HG03045 (cell line): ENCODE measurements at regions not wholly inside any gene's neighbourhood (a gene's known extent, or its start where the extent isn't known, plus 50 kb on each side); places are given as distances from the start of the nearest gene placed in this dataset.
A peak's percentile ranks its signal among the peaks of the same experiment; 100 is the strongest.

Experiments used
- ATAC-seq: cut with Tn5 transposase; IDR thresholded peaks from one replicate; pipeline ENCODE4 v1.9.1; 2021; ENCODE audit warnings: mild to moderate bottlenecking, moderate library complexity; ENCODE audit not compliant: unreplicated experiment

GRCh38 chr5:40292006-40292405, 387.7 kb upstream of the PTGER4 start:
- no peak for ATAC-seq

DNA sequence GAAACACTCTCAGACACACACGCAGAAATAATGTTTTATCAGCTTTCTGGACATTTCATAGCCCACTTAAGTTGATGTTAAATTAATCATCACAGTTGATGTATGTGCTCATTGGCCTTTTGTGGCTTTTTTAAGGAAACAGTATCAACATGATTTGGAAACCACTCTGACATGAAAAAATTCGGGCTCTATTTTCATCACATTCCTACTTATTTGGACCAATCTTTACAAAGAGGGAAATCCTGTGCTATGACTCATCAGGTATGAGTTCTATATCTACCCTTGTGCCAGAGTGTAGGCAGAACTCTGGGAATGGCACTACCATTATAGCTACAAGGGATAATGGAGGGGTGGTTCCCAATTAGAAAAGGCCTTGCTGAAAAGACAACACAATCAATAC, 388.4 kb upstream of the PTGER4 start:
- ATAC-seq, result no peak

DNA sequence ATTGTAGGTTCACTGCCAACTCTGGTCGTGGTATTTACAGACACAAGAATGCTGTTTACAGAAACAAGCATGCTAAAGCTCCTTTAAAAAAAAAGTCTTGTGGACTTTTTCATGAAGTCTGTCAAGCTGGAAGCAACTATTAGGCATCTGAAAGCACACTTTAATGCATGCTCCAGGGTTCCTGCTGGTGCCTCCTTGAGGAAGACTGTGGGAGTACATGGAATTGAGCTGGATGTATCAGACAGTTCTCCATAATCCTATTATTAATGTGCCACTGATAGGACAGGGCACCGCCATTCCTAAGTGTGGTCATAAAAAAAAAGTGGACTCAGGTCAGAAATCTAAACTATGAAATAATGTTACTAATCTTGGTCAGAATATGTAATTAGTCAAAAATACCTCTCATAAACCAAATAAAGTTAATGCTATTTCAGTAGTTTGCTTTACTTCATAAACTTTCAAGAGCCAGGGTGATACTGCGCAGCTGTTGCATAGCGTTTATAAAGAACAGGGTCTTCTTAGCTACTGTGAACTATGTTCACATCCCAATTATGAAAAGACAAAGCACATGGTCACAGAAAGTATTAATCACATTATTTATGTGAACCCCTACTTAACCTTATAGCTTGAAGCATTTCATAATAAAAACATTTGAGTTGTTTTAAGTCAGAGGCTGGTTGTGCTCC, 390.8 kb upstream of the PTGER4 start:
- no peak for ATAC-seq

GRCh38 chr5:40284863-40285262, 394.9 kb upstream of the PTGER4 start:
- ATAC-seq, result no peak

DNA sequence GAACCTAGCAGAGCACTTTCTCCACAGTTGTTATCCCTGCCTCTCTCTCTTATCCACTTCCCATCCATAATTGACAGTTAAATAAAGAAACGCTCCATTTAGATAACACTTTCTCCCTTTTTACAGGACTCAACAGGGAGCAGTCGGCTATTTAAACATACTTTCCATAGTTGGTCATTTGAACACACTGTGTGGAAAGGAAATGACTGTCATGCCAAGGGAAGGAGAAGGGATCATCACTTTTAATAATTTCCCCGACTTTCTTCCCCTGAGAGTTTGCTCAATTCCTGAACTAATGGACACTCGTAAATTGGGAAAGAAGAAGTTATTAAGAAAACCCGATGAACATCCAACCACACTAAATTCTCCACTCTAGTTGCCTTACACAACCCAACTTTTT, 400.8 kb upstream of the PTGER4 start:
- no peak for ATAC-seq

DNA sequence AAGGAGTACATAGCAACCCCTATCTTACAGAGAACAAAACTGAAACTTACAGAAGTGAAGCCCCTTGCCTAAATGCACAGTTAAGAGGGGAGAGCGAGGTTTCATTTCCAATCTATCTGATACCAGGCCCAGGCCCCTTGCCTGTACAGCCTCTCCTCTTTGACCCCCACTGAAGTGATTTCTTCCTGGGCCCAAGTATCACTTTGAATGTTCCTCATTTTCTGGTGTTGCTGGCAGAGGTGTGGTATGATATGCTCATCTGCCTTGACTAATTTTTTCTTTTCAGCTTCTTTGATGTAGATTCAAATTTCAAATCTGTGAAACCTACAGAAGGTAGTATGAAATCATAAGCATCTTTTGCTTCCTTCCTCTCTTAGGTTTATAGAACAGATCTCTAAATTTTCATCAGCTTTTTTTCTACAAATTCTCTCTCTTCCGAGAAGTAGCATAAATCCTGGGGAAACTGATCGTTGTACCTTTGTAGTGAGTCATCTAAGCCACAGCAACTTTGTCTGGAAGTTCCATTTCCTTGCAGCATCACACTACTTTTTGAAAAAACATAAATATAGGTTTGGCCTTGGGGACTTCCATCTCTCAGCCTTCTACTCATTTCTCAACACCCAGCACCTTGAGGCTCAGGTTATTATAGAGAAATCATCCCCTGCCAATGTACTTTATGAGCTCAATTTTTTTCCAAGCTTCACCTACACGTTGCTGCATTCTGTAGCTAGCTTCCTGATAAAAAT, 402.4 kb upstream of the PTGER4 start:
- ATAC-seq, result peak; percentile 76

GRCh38 chr5:40276426-40277102, 403.2 kb upstream of the PTGER4 start:
- peak; percentile 5 for ATAC-seq

DNA sequence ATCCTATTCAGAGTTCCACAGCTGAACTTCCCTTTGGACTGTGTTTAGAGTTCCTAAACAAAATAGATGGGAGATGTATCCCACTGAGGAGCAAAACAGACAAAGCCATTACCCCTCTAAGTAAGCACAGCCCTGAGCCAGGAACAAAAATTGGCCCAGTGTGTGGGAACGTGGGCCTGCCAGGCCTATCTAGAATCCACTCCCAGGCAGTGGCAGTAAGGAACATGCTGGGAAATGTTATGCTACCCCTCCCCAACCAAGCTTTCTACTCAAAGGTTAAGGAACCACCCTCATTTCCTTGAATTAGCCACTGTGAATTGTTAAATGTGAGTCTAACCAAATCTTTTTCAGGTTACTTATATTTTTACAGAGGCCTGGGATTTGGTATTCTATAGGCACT, 405.1 kb upstream of the PTGER4 start:
- no peak for ATAC-seq

DNA sequence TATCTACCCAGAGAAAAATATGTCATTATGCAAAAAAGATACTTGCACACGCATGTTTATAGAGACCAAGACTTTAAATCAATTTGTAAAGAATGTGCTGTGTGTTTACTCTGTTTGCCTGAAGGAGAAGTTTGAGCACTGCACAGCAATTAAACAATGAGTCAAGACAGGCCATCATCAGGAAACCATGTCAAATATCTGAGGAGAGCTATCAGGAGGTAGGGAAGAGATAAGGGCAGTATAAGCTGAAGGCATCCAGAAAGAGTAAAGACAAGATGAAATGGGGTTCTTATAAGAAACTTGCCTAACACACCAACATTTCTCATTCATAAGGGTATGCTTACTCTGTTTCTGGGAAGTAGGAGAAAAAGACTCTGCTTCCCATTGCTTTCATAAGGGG, 405.8 kb upstream of the PTGER4 start:
- ATAC-seq, result no peak

- no peak for ATAC-seq
These were observed 408.2 kb upstream of the PTGER4 start for GRCh38 chr5:40271476-40271875.

DNA sequence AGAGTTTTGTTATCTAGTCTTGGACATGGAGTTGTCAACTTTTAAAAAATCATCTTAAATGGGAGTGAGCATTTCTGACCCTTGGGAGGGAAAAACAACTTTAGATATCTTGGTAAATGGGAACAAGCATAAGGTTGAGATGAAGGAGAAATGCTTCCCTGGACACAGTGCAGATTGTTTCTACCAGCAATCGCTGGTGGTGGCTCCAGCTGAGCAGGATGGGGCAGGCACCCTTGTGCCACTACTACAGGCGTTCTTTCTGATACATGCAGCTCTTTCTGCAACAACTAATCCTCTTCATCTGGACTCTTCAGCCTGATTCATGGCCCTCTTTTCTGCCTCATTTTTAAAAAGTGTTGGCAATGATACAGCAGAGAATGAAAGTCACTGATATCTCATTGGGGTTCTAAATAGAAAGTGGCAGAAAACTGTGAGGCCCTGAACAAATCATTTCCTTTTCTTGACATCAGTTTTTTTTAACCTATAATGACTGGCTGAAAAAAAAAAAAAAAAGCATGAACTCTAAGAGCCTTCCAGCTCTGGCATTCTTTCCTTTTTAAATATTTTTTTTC, 409.4 kb upstream of the PTGER4 start:
- ATAC-seq, result no peak

GRCh38 chr5:40268088-40268487, 411.6 kb upstream of the PTGER4 start:
- no peak for ATAC-seq

DNA sequence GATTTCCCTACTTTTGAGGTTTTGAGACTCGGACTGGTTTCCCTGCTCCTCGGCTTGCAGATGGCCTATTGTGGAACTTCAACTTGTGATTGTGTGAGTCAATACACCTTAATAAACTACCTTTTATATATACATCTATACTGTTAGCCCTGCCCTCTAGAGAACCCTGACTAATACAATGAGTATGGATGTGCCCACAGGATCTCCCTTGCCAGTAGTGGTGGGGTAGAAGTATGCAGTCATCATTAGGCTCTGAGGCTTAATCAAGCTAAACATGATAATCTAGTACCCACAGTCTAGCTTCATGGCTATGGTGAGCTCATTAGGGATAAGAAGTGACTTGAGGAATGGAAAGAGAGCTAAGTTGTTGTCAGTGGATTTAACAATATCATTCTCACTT, 412.8 kb upstream of the PTGER4 start:
- no peak for ATAC-seq

DNA sequence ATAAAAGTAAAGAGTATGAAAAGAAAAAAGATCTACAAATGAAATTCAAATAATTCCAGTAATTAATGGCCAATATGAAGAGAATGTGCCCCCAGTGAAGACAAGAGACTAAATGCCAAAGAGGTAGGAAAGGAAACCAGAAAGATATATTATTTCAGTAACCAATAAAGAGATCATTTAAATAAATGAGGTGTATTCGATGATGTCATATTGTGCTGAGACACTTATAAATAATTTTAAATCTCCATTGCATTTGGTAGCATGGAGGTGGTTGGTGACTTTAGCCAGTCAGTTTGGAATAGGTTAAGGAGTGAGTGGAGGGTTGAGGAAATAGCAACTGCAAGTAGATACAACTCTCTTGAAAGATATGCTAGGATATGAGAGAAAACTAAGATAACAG, 417.7 kb upstream of the PTGER4 start:
- no peak for ATAC-seq

- ATAC-seq, result no peak
These were observed 419.4 kb upstream of the PTGER4 start for GRCh38 chr5:40260361-40260760.

DNA sequence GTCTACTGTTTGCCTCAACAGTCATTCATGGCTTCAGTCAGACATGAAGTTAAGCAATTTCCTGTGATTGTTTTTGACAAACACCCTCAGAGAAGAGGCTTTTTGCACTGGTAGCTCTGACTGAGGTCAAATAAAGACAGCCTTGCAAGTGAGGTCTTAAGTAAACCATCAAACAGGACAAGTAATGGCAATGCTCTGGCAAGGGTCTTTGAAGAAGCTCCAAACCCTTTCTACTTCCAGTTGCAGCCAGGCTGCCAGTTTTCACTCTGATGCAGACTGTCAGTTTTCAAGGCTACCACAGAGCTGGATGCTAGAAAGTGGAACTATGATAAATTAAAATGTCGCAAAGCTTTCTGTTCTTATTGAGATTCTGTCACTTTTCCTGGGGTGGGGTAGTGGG, 421.5 kb upstream of the PTGER4 start:
- no peak for ATAC-seq

DNA sequence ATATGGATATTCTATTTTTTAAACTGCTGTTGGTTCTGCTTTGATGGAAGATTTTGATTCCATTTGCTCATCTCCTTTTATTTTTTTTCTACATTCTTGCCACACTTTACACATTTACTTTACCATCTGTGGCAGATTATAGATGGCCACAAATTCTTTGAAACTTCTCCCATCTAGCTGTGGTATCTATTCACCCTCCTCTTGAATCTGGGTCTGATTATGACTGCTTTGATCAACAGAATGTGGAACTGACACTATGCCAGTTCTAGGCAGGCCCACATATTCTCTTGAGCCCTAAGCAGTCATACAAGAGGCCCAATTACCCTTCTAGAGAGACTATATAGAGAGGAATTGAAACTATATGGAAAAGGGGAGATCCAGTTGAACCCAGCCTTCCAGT, 439.0 kb upstream of the PTGER4 start:
- ATAC-seq, result no peak

DNA sequence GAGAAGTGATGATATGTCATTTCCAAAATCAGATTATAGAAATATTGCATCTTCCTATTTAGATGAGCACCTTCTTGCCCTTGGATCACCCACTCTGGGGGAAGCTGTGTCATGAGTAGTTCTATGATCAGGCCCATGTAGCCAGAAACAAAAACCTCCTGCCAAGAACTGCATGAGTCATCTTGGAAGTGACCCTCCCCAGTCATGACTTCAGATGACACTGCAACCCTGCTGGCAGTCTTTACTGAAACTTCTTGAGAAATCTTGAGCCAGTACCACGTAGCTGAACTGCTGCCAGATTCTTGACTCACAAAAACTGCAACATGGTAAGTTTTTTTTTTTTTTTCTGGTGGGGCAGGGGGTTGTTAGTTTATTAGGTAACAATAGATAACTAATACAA, 439.6 kb upstream of the PTGER4 start:
- ATAC-seq, result no peak

DNA sequence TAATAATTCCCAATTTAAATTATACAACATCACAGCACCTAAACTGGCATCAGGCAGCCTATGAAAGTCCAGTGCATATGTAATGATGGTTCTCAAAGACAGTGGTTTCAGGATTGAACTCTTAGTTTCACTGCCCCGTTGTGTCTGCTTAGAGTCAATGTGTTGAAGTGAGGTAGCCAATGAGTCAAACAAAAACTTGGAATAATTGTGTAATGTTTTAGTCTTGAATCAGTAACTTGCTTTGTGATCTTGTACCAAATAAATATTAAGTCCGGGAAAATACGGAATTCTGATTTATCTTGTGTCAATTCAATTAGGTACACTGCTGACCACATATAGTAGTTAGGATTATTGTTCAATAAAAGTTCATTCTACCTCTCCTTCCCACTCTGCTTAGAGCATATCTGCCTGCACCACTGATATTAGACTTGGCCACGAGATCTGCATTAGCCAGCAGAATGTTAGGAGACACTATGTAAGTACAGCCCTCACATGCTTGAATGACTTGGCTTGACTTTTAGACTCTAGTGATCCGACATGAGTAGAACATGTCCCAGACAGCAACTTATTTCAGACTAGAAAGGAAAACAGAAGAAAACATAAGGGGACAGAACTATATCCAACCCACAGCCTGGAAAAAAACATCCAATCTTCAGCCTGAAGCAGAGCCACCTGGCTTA, 441.5 kb upstream of the PTGER4 start:
- ATAC-seq, result no peak

DNA sequence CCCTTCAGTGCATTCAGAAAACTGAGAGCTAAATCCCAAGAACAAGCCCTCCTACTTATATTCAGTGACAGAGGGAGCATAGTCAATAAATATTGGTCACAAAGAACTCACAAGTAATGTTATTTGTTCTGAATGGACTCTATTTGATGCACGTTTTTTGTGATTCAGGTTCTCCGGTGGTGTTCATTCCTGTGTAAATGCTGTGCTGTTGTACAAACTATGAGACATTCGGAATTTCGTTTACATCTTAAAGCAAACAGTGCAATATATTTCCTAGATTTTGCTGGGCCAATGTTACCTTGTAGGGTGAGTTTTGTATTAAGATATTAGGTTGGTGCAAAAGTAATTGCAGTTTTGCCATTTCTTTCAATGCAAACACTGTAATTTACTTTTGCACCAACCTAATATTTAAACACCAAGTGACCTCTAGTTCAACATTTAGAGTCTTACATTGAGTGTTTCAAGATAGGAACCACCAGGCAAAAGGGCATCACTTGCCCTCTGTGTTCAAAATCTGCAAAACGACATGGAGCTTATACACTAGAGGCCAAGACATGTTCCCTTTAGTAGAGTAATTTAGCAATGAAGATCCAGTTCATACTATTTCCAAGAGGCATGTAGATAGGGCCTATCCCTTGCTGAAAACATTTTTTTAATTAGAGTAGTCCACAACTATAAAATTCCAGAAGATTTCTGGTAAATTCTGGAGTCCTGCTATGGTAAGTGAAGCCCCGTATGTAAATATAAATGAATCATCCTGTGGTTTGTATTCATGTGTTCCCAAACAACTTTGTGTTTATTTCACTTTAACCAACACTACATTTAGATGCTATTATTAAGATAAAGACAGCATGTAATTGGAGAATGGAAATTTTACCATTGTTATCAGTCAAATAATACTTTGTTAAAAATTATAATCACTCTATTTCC, 444.0 kb upstream of the PTGER4 start:
- ATAC-seq, result no peak
